ENCODE measurements at regions not wholly inside any gene's neighbourhood (a gene's known extent, or its start where the extent isn't known, plus 50 kb on each side); places are given as distances from the start of the nearest gene placed in this dataset.

GRCh38 chr12:124369055-124369826 lies 74.3 kb downstream of the RFLNA start:
- no peak overlapping the region for H3K4me3 ChIP-seq (ENCODE audit: low read depth, low read length)
- no peak for TF ChIP-seq CTCF (IDR thresholded peaks at IDR 0.05; ENCODE audit: borderline replicate concordance, insufficient read depth, low read depth, low read length)

GRCh38 chr12:124368421-124369032 lies 73.6 kb downstream of the RFLNA start:
- TF ChIP-seq CTCF (IDR thresholded peaks at IDR 0.05; ENCODE audit: borderline replicate concordance, insufficient read depth, low read depth, low read length): no peak
- no peak overlapping the region for H3K4me3 ChIP-seq (ENCODE audit: low read depth, low read length)

GRCh38 chr12:124365726-124366430 lies 71.0 kb downstream of the RFLNA start:
- TF ChIP-seq CTCF (IDR thresholded peaks at IDR 0.05; ENCODE audit: borderline replicate concordance, insufficient read depth, low read depth, low read length): no peak
- no peak overlapping the region for H3K4me3 ChIP-seq (ENCODE audit: low read depth, low read length)

Measured in GM12875 (cell line).